GM23338 (cell line): ENCODE measurements at regions not wholly inside any gene's neighbourhood (a gene's known extent, or its start where the extent isn't known, plus 50 kb on each side); places are given as distances from the start of the nearest gene placed in this dataset.
A peak's percentile ranks its signal among the peaks of the same experiment; 100 is the strongest.

Experiments
- ATAC-seq: fragments of 200-7000 bp; cut with Tn5 transposase; 3 replicates; pipeline ENCODE4 v1.9.1; 2020
- DNase-seq: peaks from one replicate; pipeline ENCODE4 v3.0.0-alpha.2; 2015; ENCODE audit warnings: low spot score
- H2AFZ ChIP-seq: fragments of 200-600 bp; sonication (generic); 2 replicates; pipeline ENCODE4 v1.8.0; 2016; ENCODE audit warnings: antibody characterized with exemption, mild to moderate bottlenecking, moderate library complexity
- H3F3A ChIP-seq: fragments of 200-600 bp; sonication (generic); replicated peaks from 2 replicates; pipeline ENCODE4 v1.8.0; 2017; ENCODE audit warnings: antibody characterized with exemption, mixed run types, low read depth
- H3K27ac ChIP-seq: fragments of 200-600 bp; sonication (generic); 2 replicates; pipeline ENCODE4 v1.6.1; 2016; ENCODE audit warnings: low read depth
- H3K27me3 ChIP-seq: fragments of 200-600 bp; sonication (generic); 2 replicates; pipeline ENCODE4 v1.8.0; 2016; ENCODE audit warnings: mild to moderate bottlenecking, mixed run types, moderate library complexity; ENCODE audit not compliant: insufficient read depth
- H3K36me3 ChIP-seq: fragments of 200-600 bp; sonication (generic); 2 replicates; pipeline ENCODE4 v1.8.0; 2016; ENCODE audit warnings: mild to moderate bottlenecking; ENCODE audit not compliant: insufficient read depth
- H3K4me1 ChIP-seq: fragments of 200-600 bp; sonication (generic); 2 replicates; pipeline ENCODE4 v1.8.0; 2016; ENCODE audit warnings: mild to moderate bottlenecking, moderate library complexity; ENCODE audit not compliant: insufficient read depth
- H3K4me2 ChIP-seq: fragments of 200-600 bp; sonication (generic); 2 replicates; pipeline ENCODE4 v1.7.1; 2017; ENCODE audit warnings: mixed run types
- H3K4me3 ChIP-seq: fragments of 200-600 bp; sonication (generic); 2 replicates; pipeline ENCODE4 v1.6.1; 2016; ENCODE audit warnings: mixed run types
- H3K79me2 ChIP-seq: fragments of 200-600 bp; sonication (generic); replicated peaks from 2 replicates; pipeline ENCODE4 v1.8.0; 2017; ENCODE audit warnings: mild to moderate bottlenecking; ENCODE audit not compliant: insufficient read depth
- H3K9me2 ChIP-seq: fragments of 200-600 bp; sonication (generic); 2 replicates; pipeline ENCODE4 v1.8.0; 2017; ENCODE audit not compliant: insufficient read depth
- H4K20me1 ChIP-seq: fragments of 200-600 bp; sonication (generic); replicated peaks from 2 replicates; pipeline ENCODE4 v1.8.0; 2017; ENCODE audit warnings: mild to moderate bottlenecking; ENCODE audit not compliant: insufficient read depth
- H3K27ac Mint-ChIP-seq: 2 replicates; pipeline ENCODE4 v1.8.0; 2020; ENCODE audit warnings: inconsistent platforms, mild to moderate bottlenecking, moderate library complexity, mixed read lengths
- H3K27me3 Mint-ChIP-seq: 3 replicates; pipeline ENCODE4 v1.8.0; 2022; ENCODE audit warnings: low read depth, mild to moderate bottlenecking, moderate library complexity, mixed read lengths, inconsistent platforms; ENCODE audit not compliant: insufficient read depth, poor library complexity
- H3K36me3 Mint-ChIP-seq: 3 replicates; pipeline ENCODE4 v1.8.0; 2021; ENCODE audit warnings: low read depth, mild to moderate bottlenecking, inconsistent platforms, moderate library complexity, mixed read lengths
- H3K4me1 Mint-ChIP-seq: 3 replicates; pipeline ENCODE4 v1.8.0; 2020; ENCODE audit warnings: mild to moderate bottlenecking, inconsistent platforms, mixed read lengths
- H3K4me3 Mint-ChIP-seq: 3 replicates; pipeline ENCODE4 v1.8.0; 2021; ENCODE audit warnings: moderate library complexity, mild to moderate bottlenecking, inconsistent platforms, mixed read lengths
- H3K9me3 Mint-ChIP-seq: 3 replicates; pipeline ENCODE4 v1.8.0; 2020; ENCODE audit warnings: moderate library complexity, mild to moderate bottlenecking, inconsistent platforms, mixed read lengths
- CREB1 ChIP-seq: fragments of 250-450 bp; sonication (Bioruptor Pico); IDR thresholded peaks from 2 replicates; pipeline ENCODE4 v1.5.0; 2020; ENCODE audit warnings: low read depth, mild to moderate bottlenecking, moderate library complexity
- ETS1 ChIP-seq: IDR thresholded peaks from 2 replicates; pipeline ENCODE4 v1.6.1; 2016; ENCODE audit warnings: antibody characterized with exemption
- EZH2 ChIP-seq: fragments of 200-600 bp; sonication (generic); IDR thresholded peaks from one replicate; pipeline ENCODE4 v1.8.0; 2017; ENCODE audit warnings: antibody characterized with exemption, mild to moderate bottlenecking, low read depth; ENCODE audit not compliant: unreplicated experiment
- EZH2phosphoT487 ChIP-seq: fragments of 200-600 bp; sonication (generic); IDR thresholded peaks from one replicate; pipeline ENCODE4 v1.8.1; 2018; ENCODE audit warnings: antibody characterized with exemption; ENCODE audit not compliant: unreplicated experiment
- NANOG ChIP-seq: IDR thresholded peaks from 2 replicates; pipeline ENCODE4 v1.6.1; 2016; ENCODE audit warnings: antibody characterized with exemption, borderline replicate concordance
- POLR2AphosphoS5 ChIP-seq: IDR thresholded peaks from 2 replicates; pipeline ENCODE4 v1.6.1; 2016; ENCODE audit warnings: antibody characterized with exemption, low read depth
- REST ChIP-seq: IDR thresholded peaks from one replicate; pipeline ENCODE4 v1.6.1; 2018; ENCODE audit warnings: antibody characterized with exemption; ENCODE audit not compliant: unreplicated experiment
- STAT1 ChIP-seq: IDR thresholded peaks from one replicate; pipeline ENCODE4 v1.6.1; 2016; ENCODE audit warnings: antibody characterized with exemption; ENCODE audit not compliant: unreplicated experiment
- ZNF331 ChIP-seq: fragments of 250-450 bp; sonication (Bioruptor Pico); IDR thresholded peaks from 2 replicates; pipeline ENCODE4 v1.5.0; 2020; ENCODE audit warnings: low read depth, mild to moderate bottlenecking, moderate library complexity
- ZNF462 ChIP-seq: fragments of 250-450 bp; sonication (Bioruptor Pico); IDR thresholded peaks from 2 replicates; pipeline ENCODE4 v1.5.0; 2020; ENCODE audit warnings: mild to moderate bottlenecking, moderate library complexity

- H3K79me2 ChIP-seq = no peaks in the 10 kb centered on the region
- H3K4me1 ChIP-seq = peaks cover 42% of the 10 kb centered on the region
- peak overlapping the region; percentile 84 for H3K4me2 ChIP-seq
- H2AFZ ChIP-seq = peak overlapping the region; percentile 96; the same call in 1 of the 2 replicates
- H3K27ac ChIP-seq = no peak overlapping the region
- TF ChIP-seq REST = no peak
- no peak for TF ChIP-seq EZH2
- TF ChIP-seq POLR2AphosphoS5 = no peak
- TF ChIP-seq CREB1 (CRISPR knock-in tag) = no peak
- no peak for TF ChIP-seq STAT1
- no peak for TF ChIP-seq ZNF462 (CRISPR knock-in tag)
- no peak for TF ChIP-seq ETS1
- TF ChIP-seq NANOG = no peak
- no peak for TF ChIP-seq ZNF331 (CRISPR knock-in tag)
- no peak for TF ChIP-seq EZH2phosphoT487
- no peak for ATAC-seq
- H3K36me3 ChIP-seq = no peaks in the 10 kb centered on the region; the same call in 1 of the 2 replicates
- no peaks in the 10 kb centered on the region for H4K20me1 ChIP-seq
- H3F3A ChIP-seq = peaks cover 8% of the 10 kb centered on the region; the same call in 1 of the 2 replicates
- peak overlapping the region; percentile 57 for H3K4me3 ChIP-seq
- Mint-ChIP-seq H3K9me3 (no peaks in the 10 kb centered on the region; the same call in 2 of the 3 replicates), H3K27ac (no peak overlapping the region), H3K27me3 (peaks cover 26% of the 10 kb centered on the region), H3K4me3 (peak overlapping the region; percentile 80), H3K36me3 (no peaks in the 10 kb centered on the region), H3K4me1 (peaks cover 42% of the 10 kb centered on the region)
- DNase-seq = no peak
- peaks cover 47% of the 10 kb centered on the region for H3K27me3 ChIP-seq
- H3K9me2 ChIP-seq = no peaks in the 10 kb centered on the region
These were observed 126.9 kb upstream of the ZNF516 start for GRCh38 chr18:76621782-76622495.
